ENCODE measurements at regions not wholly inside any gene's neighbourhood (a gene's known extent, or its start where the extent isn't known, plus 50 kb on each side); places are given as distances from the start of the nearest gene placed in this dataset.

- no peak for TF ChIP-seq EZH2 (IDR thresholded peaks at IDR 0.05; ENCODE audit: low read depth, unreplicated experiment)
- TF ChIP-seq CTCF (conservative IDR thresholded peaks at IDR 0.05; ENCODE audit: low read depth in 2 of 2) = no peak
- TF ChIP-seq REST (IDR thresholded peaks at IDR 0.05; ENCODE audit: unreplicated experiment) = no peak
- TF ChIP-seq POLR2AphosphoS5 (IDR thresholded peaks at IDR 0.05; ENCODE audit: low read depth) = no peak
Observed at GRCh38 chr3:187617213-187617612, 53.0 kb downstream of the SST start.

Measured in GM23338 (cell line).